ENCODE measurements at regions not wholly inside any gene's neighbourhood (a gene's known extent, or its start where the extent isn't known, plus 50 kb on each side); places are given as distances from the start of the nearest gene placed in this dataset.
"Not testable (repeated sequence)": the region's sequence is repeated elsewhere in the genome, so short reads cannot be mapped to it uniquely, and the experiment has no call there.

GRCh38 chr7:41567031-41567730 lies 135.7 kb downstream of the INHBA start:
- no peaks in the 10 kb centered on the region for H3K9me3 ChIP-seq
- ATAC-seq = no peak
- WGBS (ENCODE audit: insufficient coverage, low coverage, low lambda C conversion rate, missing lambda C conversion rate) = 14% methylated on average over 1 of the region's 1 CpG

DNA sequence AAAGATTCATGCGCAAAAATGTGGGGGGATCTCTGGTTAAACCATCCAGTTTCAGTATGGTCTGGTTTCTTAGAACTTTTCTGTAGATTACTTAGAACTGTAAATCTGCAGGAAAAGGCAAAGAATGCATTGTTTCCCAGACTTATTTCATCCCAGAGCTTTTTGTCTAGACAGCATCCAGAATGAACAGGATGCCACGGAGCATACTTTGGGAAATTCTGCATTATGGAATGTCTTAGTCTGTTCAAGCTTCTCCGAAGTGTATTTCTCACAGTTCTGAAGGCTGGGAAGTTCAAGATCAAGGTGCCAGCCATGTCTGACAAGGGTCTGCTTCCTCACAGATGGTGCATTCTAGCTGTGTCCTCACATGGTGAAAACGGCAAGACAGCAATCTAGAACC lies 136.3 kb downstream of the INHBA start:
- Histone ChIP-seq H3K4me1 (no peaks in the 10 kb centered on the region), H3K36me3 (no peaks in the 10 kb centered on the region), H3K27me3 (no peaks in the 10 kb centered on the region), H3K4me3 (no peak overlapping the region), H3K9me3 (no peaks in the 10 kb centered on the region), H3K27ac (no peak overlapping the region)
- no peak for ATAC-seq
- TF ChIP-seq POLR2A (IDR thresholded peaks at IDR 0.05) (no peak), CTCF (IDR thresholded peaks at IDR 0.05) (no peak)
- 85% methylated on average over 4 of the region's 4 CpGs for WGBS (ENCODE audit: insufficient coverage, low coverage, low lambda C conversion rate, missing lambda C conversion rate)
- intact Hi-C loops (cut with DNase I) = no loop called here
- no peak for DNase-seq

More at GRCh38 chr7:41567031-41567730, 135.7 kb downstream of the INHBA start:
- no peak overlapping the region for H3K27ac ChIP-seq
- H3K27me3 ChIP-seq = no peaks in the 10 kb centered on the region
- intact Hi-C loops (cut with DNase I) = no loop called here
- no peak for DNase-seq
- H3K4me3 ChIP-seq = no peak overlapping the region
- no peaks in the 10 kb centered on the region for H3K36me3 ChIP-seq
- TF ChIP-seq POLR2A (IDR thresholded peaks at IDR 0.05) (no peak), CTCF (IDR thresholded peaks at IDR 0.05) (no peak)
- H3K4me1 ChIP-seq = no peaks in the 10 kb centered on the region

DNA sequence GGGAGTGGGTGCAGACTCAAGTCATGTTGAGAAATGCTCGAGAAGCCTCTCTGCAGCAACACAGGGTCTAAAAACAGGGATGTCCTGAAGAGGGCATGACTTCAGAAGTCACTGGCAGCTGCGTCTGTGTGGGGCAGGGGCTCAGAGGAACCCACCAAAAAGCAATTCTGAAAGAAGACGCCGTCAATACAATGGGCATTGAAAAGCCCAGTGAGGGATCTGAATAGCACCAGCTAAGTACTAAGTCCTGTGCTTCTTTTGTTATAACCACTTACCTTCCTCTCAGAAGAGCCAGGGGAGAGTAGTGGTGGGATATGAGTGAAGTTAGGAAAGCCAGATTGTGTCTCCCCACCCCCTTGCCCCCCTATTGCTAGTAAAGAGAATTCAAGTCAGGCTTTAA lies 137.2 kb downstream of the INHBA start:
- no peaks in the 10 kb centered on the region for H3K4me1 ChIP-seq
- intact Hi-C loops (cut with DNase I) = no loop called here
- no peak overlapping the region for H3K27ac ChIP-seq
- no peak for ATAC-seq
- no peak for TF ChIP-seq POLR2A (IDR thresholded peaks at IDR 0.05)
- no peak for TF ChIP-seq CTCF (IDR thresholded peaks at IDR 0.05)
- no peaks in the 10 kb centered on the region for H3K27me3 ChIP-seq
- H3K4me3 ChIP-seq = no peak overlapping the region
- no peak for DNase-seq
- WGBS (ENCODE audit: insufficient coverage, low coverage, low lambda C conversion rate, missing lambda C conversion rate) = 66% methylated on average over 4 of the region's 4 CpGs
- H3K9me3 ChIP-seq = no peaks in the 10 kb centered on the region
- no peaks in the 10 kb centered on the region for H3K36me3 ChIP-seq

- no peaks in the 10 kb centered on the region for H3K27me3 ChIP-seq
- no peak for DNase-seq
- no peak for TF ChIP-seq POLR2A (IDR thresholded peaks at IDR 0.05)
- TF ChIP-seq CTCF (IDR thresholded peaks at IDR 0.05) = no peak
- no peaks in the 10 kb centered on the region for H3K4me1 ChIP-seq
- ATAC-seq = no peak
- WGBS (ENCODE audit: insufficient coverage, low coverage, low lambda C conversion rate, missing lambda C conversion rate) = 92% methylated on average over 3 of the region's 3 CpGs
- no peaks in the 10 kb centered on the region for H3K9me3 ChIP-seq
- H3K27ac ChIP-seq = no peak overlapping the region
- H3K36me3 ChIP-seq = no peaks in the 10 kb centered on the region
- no peak overlapping the region for H3K4me3 ChIP-seq
- intact Hi-C loops (cut with DNase I) = no loop called here
Observed at GRCh38 chr7:41559426-41559825, 143.5 kb downstream of the INHBA start.

GRCh38 chr7:41554481-41554880 lies 148.4 kb downstream of the INHBA start:
- ATAC-seq (no peak), DNase-seq (no peak)
- intact Hi-C loops (cut with DNase I) = no loop called here
- Histone ChIP-seq H3K36me3 (no peaks in the 10 kb centered on the region), H3K27me3 (no peaks in the 10 kb centered on the region), H3K4me1 (no peaks in the 10 kb centered on the region), H3K27ac (no peak overlapping the region), H3K4me3 (no peak overlapping the region), H3K9me3 (no peaks in the 10 kb centered on the region)
- TF ChIP-seq CTCF (IDR thresholded peaks at IDR 0.05) = no peak
- no peak for TF ChIP-seq POLR2A (IDR thresholded peaks at IDR 0.05)

GRCh38 chr7:41550046-41550445 lies 152.8 kb downstream of the INHBA start:
- H3K36me3 ChIP-seq; H3K4me1 ChIP-seq; ATAC-seq; H3K4me3 ChIP-seq; H3K9me3 ChIP-seq; DNase-seq; H3K27ac ChIP-seq; H3K27me3 ChIP-seq; intact Hi-C loops (cut with DNase I): not testable (repeated sequence)

Data from right lobe of liver (tissue), 6 donors.